Lower lobe of right lung (tissue), 2 donors: ENCODE measurements at regions not wholly inside any gene's neighbourhood (a gene's known extent, or its start where the extent isn't known, plus 50 kb on each side); places are given as distances from the start of the nearest gene placed in this dataset.

ENCODE experiments used
- ATAC-seq, 2 donors: fragments of 200-7000 bp; cut with Tn5 transposase; one replicate each; pipeline ENCODE4 v1.9.1; 2020 to 2022; ENCODE audit warnings: mild to moderate bottlenecking in 2 of 2, moderate library complexity in 2 of 2
- DNase-seq: peaks from one replicate; pipeline ENCODE4 v3.0.0-alpha.2; 2020
- H3K27ac ChIP-seq: fragments of 200-600 bp; one replicate; pipeline ENCODE4 v1.8.0; 2022
- H3K27me3 ChIP-seq: fragments of 200-600 bp; one replicate; pipeline ENCODE4 v1.8.0; 2022; ENCODE audit warnings: low read depth
- H3K36me3 ChIP-seq: fragments of 200-600 bp; one replicate; pipeline ENCODE4 v1.8.0; 2022; ENCODE audit warnings: mild to moderate bottlenecking
- H3K4me1 ChIP-seq: fragments of 200-600 bp; one replicate; pipeline ENCODE4 v1.8.0; 2022
- H3K4me3 ChIP-seq: fragments of 200-600 bp; one replicate; pipeline ENCODE4 v1.8.0; 2022; ENCODE audit warnings: mild to moderate bottlenecking
- H3K9me3 ChIP-seq: fragments of 200-600 bp; one replicate; pipeline ENCODE4 v1.8.0; 2022
- intact Hi-C: fragments of 100-400 bp; cut with DNase I; formaldehyde crosslinking; loops from one replicate; pipeline ENCODE4 v1.11.0; 2022
- TF ChIP-seq, protein P1 (sequence below): fragments of 200-600 bp; IDR thresholded peaks from one replicate; pipeline ENCODE4 v1.8.0; 2022; ENCODE audit warnings: antibody characterized with exemption, mild to moderate bottlenecking
- donor health status: DM: no; HTN: yes; CAD: no; lungs with severe emphysema.

DNA sequence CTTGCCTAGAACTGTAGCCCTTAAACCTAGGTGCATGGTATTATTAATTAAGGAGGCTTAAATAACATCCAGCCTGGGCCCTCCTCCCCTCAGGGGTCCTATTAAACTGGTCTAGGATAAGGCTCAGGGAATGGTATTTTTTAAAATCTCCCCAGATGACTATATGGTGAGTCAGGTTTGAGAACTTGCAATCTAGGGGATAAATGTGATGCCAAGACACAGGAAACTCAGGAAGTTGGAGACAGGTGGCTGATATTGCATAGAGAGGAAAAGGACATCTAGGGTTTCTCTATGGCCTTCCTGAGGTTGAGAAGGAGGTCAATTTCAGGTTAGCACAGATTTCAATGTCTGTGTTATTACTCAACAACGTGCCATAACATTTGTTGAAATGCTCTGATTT, 581.0 kb downstream of the TLE1 start:
- TF ChIP-seq, protein P1, sequence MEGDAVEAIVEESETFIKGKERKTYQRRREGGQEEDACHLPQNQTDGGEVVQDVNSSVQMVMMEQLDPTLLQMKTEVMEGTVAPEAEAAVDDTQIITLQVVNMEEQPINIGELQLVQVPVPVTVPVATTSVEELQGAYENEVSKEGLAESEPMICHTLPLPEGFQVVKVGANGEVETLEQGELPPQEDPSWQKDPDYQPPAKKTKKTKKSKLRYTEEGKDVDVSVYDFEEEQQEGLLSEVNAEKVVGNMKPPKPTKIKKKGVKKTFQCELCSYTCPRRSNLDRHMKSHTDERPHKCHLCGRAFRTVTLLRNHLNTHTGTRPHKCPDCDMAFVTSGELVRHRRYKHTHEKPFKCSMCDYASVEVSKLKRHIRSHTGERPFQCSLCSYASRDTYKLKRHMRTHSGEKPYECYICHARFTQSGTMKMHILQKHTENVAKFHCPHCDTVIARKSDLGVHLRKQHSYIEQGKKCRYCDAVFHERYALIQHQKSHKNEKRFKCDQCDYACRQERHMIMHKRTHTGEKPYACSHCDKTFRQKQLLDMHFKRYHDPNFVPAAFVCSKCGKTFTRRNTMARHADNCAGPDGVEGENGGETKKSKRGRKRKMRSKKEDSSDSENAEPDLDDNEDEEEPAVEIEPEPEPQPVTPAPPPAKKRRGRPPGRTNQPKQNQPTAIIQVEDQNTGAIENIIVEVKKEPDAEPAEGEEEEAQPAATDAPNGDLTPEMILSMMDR: no peak
- intact Hi-C loops: no loop called here
- H3K36me3 ChIP-seq: no peaks in the 10 kb centered on the region
- no peaks in the 10 kb centered on the region for H3K27me3 ChIP-seq
- H3K27ac ChIP-seq: no peak overlapping the region
- no peaks in the 10 kb centered on the region for H3K9me3 ChIP-seq
- ATAC-seq (no peak), DNase-seq (no peak)
- H3K4me1 ChIP-seq: no peaks in the 10 kb centered on the region
- no peak overlapping the region for H3K4me3 ChIP-seq

DNA sequence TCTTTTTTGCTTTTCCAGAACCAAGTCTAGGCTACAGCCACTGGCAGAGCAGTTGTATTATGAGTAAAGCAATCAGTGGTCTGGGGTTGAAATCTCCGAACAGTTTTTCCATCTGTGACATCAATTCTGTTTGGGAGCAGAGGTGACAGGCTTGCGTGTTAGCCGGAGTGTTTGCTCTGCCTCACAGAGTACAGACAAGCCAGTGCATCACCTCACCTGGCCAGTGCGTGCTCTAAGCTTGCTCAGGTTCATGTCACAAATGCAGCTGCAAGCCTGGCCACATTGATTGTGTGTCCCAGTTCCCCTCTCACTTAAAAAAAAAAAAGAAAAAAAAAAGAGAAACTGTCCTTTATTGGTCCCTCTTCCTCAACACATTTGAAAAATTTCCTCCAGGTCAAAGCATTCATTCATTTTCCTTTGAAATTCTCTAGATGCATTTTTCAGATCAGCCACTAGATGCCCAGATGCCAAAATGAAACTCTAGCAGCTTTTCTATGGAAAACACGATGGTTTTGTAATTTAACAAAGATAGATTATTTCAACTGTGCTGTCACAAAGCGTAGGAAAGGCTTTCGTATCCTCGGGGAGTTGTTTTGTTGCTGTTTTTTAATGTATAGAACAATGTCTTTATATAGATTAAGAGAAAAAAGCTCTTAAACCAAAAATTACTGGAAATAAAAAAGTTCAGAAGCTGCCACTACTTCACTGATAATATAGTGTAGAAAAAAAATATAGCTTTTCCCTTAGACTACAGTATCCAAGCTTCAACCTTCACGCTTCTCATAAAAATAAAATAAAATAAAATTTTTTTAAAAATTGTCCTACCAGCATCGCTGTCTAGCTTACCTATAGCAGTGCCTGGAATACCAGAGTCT, 585.5 kb downstream of the TLE1 start:
- intact Hi-C loops: no loop called here
- H3K27ac ChIP-seq: no peak overlapping the region
- H3K36me3 ChIP-seq: no peaks in the 10 kb centered on the region
- no peaks in the 10 kb centered on the region for H3K9me3 ChIP-seq
- H3K27me3 ChIP-seq: no peaks in the 10 kb centered on the region
- no peak for ATAC-seq
- no peak overlapping the region for H3K4me3 ChIP-seq
- H3K4me1 ChIP-seq: no peaks in the 10 kb centered on the region
- TF ChIP-seq, protein P1: peak; percentile 19
- DNase-seq: no peak

DNA sequence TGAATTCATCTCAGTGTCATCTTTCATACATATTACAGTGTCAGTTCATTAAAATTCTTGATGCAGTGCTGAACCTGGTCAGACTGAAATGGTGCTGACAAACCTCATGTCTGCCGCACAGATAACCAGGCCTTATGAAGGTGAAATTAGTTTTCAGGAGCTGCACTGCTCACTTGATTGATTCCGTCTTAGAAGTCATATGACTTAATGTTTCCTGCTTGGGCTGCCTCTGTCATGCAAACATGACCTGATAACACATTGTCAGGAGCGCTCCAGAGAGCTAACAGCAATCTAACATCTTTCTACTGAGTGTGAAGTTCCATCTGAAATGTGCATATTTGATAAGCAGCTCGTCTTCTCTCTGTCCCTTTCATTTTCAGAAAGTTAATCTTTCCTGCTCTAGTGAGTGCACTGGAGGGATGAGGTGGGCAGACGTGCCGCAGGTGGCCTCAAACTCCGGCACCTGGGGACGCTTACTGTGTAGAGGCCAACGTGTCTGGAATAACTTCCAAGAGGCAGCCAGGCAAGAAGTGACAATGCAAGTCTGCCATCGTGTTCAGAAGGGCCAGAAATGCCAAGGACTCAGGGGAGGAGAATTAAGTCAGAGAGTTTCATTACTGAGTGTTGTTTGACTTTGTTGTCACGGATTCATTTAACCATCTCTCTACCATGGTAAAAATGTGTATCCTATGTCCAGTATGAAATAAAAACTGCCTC, 592.1 kb downstream of the TLE1 start:
- intact Hi-C loops: no loop called here
- Histone ChIP-seq H3K4me1 (no peaks in the 10 kb centered on the region), H3K27me3 (no peaks in the 10 kb centered on the region), H3K36me3 (no peaks in the 10 kb centered on the region), H3K9me3 (no peaks in the 10 kb centered on the region), H3K27ac (no peak overlapping the region), H3K4me3 (no peak overlapping the region)
- DNase-seq: no peak
- ATAC-seq: no peak
- TF ChIP-seq, protein P1: no peak

DNA sequence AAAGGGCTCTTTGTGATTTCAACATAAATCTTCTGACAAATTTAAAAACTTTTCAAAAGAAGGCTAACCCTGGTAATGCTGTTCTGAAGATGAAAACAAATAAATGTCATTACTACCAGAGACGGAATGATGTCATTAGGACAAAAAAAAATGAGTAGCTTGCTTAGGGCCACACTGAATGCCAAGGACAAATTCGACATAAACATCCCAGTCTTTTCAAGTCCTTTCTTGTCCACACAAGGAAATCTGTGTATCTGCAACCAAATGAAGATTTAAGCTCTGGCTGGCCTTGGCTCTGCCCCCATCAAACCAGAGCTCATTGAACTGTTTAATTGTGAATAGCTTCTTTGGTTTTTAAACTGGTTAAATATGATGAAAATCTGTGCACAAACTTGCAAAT, 592.7 kb downstream of the TLE1 start:
- DNase-seq (no peak), ATAC-seq (no peak)
- no peak overlapping the region for H3K4me3 ChIP-seq
- H3K9me3 ChIP-seq: no peaks in the 10 kb centered on the region
- no peaks in the 10 kb centered on the region for H3K36me3 ChIP-seq
- H3K27me3 ChIP-seq: no peaks in the 10 kb centered on the region
- intact Hi-C loops: no loop called here
- no peaks in the 10 kb centered on the region for H3K4me1 ChIP-seq
- TF ChIP-seq, protein P1: no peak
- H3K27ac ChIP-seq: no peak overlapping the region

DNA sequence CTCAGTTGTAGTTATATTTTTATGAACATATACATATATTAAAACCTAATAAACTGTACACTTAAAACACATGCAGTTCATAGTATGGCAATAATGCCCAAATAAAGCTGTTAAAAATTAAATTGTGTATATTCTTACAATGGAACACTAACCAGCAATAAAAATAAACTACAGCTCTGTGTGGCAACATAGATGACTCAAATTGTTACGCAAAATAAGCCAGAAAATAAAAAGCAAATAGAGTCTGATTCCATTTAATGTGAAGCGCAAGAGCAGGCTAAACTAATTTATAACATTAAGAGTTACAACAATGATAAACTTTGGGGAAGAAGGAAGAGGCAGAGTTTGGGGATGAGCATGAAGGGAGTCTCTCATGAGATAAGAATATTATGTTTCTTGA, 597.3 kb downstream of the TLE1 start:
- Histone ChIP-seq H3K9me3 (no peaks in the 10 kb centered on the region), H3K27ac (no peak overlapping the region), H3K27me3 (no peaks in the 10 kb centered on the region), H3K4me3 (no peak overlapping the region), H3K4me1 (no peaks in the 10 kb centered on the region), H3K36me3 (no peaks in the 10 kb centered on the region)
- no peak for ATAC-seq
- DNase-seq: no peak
- TF ChIP-seq, protein P1: no peak
- intact Hi-C loops: no loop called here
